GM21576 (cell line): ENCODE measurements at regions not wholly inside any gene's neighbourhood (a gene's known extent, or its start where the extent isn't known, plus 50 kb on each side); places are given as distances from the start of the nearest gene placed in this dataset.

ENCODE experiments used
- ATAC-seq: cut with Tn5 transposase; IDR thresholded peaks from one replicate; pipeline ENCODE4 v1.9.1; 2021; ENCODE audit warnings: mild to moderate bottlenecking, moderate library complexity; ENCODE audit not compliant: unreplicated experiment

DNA sequence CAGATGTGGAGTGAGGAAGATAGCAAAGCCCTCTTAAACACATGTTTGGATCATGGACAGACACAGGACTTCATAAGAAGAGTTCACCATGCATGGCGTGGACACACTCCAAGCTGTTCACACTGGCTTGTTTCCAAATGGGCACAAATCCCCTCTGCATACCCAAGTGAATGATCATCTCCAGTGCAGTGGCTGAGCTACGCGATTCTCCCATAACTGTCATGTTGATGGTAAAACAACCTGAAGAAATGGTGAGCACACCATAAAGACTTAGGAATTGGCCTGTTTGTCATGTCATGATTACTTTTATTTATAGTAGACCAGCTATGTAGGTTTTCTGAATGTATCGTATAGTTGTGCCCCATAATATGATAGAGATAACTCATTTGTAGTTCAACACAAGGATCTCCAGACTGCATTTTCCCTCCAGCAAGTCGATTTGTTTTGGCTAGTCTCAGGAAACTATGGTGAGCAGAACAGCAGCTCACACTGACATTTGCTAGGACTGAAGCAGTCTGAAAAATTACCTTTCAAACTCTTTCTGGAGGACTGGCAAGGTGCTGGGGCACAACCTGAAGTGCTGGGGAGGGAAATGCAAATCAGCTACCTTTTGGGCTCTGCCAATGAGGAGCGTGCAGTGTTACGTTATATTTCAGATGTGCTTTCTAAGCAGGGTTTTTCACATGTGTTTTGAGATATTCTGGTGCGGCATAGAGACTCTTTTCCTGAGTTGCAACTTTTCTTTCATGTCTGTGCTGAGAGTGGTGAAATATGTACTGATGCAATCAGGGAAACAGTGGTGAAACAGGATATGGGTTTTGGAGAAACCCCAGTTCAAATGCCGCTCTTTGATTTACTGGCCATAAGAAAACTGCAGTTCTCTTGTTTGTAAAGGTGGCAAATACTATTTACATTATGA is 629.6 kb upstream of the DPP6 start:
- ATAC-seq, result no peak

DNA sequence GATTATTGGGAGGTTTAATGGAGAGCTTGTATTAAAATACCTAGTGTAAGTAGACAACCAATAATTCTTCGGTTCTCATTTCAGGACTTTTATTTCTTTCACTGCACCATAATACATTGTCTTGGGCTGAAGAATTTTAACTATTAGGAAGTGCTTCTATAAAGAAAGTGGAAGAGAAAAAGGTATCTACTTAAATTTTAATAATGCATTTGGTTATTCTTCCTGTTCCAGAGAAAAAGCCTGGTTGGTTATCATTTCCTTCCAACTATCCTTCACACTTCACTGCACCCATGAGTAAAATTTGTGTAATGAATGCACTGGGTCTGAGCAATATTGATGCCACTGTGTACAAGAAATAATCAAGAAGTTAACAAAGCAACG is 629.0 kb upstream of the DPP6 start:
- no peak for ATAC-seq

DNA sequence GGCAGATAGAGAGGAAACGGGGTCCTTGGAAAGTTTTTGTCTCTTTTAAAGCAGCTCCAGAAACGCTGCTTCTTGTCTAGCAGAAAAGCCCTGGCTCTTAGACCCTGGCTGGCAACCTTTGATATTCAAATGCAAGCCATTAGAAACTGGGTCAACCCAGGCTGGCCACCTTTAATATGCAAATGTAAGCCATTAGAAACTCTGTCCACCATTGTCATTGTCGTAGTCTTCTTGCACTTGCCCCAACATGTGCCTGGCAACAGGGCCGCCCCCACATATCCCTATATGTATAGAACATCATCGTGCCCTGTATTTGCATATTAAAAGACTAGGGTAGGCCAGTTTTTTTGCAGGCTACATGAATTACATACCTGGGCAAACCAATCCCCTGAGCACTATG is 621.3 kb upstream of the DPP6 start:
- no peak for ATAC-seq

DNA sequence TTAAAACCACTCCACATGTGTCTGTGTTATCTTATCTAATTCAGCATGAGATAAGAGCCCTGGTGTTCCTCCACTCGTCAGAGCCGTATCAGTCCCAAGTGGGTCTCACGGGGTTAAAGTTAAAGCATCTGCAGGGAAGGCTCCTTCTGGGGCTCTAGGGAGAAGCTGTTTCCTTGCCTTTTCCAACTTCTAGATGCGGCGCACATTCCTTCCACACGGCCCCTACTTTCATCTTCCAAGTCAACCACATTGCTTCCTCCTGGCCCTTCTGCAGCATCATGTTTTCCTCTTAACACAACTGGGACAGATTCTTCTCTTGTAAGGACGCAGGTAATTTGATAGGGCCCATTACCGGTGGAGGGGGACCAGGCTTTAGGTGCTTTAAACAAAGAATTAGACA is 620.1 kb upstream of the DPP6 start:
- no peak for ATAC-seq

DNA sequence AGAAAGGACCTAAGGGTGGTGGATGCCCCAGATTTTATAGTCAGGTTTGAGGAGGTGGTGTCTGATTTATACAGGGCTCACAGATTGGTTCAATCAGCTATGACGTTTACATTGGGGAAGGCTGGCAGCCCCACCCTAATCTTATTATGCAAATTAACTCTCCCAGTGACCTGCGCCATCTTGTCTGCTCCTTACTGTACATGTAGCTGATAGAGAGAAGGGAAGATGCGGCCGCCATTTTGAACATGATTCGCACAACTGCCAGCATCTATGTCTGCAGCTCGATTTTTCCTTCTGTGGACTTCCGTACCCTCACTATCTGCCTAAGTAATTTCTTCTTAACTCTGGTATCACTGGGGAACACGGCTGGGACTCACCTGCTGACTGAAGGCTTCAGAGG is 619.0 kb upstream of the DPP6 start:
- no peak for ATAC-seq

DNA sequence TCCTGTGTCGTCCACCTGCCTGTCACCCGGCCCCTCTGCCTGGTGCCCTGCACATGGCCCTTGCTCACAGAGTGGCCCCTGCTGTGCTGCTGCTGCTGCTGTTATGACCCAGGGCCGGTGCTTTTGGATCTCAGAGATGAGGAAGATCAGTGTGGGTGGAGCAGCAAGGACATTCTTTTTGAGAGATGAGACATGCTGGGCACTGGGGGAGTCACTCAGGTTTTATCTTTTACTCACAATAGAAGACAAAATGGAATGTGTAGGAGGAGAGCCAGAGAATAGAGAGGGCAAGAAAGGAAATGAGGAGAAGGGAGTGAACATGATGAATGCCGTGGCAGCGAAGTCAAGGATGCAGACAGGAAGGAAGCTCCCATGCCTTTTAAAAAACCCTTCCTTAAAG is 611.5 kb upstream of the DPP6 start:
- no peak for ATAC-seq

GRCh38 chr7:153443032-153443701 is 609.0 kb upstream of the DPP6 start:
- no peak for ATAC-seq

DNA sequence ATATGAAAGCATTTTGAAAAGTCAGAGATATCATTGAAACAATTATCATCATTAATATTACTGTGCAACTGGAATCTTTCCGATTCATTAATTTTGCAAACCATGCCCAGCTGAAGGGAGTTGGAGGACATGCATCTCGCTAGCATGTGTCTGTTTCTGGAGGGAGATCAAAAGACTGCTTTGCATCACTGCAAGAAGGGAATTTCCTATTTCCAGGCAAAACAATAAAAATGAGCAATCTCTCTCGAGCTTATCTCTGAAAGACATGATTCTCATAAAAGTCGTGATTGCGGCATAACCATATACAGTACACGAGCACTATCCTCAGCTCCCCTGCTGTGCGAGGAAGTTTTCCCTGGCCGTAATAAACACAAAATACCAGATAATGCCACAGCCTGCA is 607.6 kb upstream of the DPP6 start:
- no peak for ATAC-seq

DNA sequence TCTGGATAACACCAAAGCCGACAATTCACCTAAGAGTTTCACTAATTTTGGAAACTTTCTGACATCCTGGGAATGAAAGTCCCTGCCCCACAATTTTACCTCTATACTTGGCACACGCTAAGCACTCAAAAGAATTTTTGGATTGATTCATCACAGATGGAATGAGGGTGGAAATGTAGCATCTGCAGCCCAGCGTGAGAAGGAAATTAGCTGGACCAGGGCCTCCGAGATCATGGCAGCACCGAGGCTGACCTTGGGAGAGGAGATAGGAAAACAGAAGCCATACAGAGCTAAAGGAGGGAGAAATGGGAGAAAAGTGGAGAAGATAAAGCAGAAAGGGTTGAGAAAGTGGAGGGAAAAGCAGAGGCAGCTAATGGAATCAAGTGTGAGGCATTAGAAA is 606.6 kb upstream of the DPP6 start:
- ATAC-seq, result no peak

GRCh38 chr7:153446490-153446889 is 605.7 kb upstream of the DPP6 start:
- ATAC-seq, result no peak

- ATAC-seq, result no peak
These were observed 605.2 kb upstream of the DPP6 start for GRCh38 chr7:153447011-153447410.

DNA sequence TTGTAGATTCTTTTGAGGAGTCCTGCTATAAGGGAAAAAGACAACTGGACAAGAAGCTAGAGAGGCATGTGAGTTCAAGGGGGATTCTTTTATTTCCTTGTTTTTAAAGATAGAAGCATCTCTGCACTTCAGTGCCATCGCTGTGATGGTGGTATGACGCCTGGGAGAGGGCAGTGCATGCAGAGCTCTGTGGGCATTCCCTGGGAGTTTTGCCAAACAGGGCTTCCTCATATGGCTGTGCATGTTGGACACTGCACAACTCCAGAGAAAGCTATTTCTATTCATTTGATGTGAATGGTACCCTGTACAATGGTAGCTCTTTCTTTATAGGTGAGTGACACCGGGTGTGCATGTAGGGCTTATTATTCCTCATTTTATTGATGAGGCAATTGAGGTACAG is 599.5 kb upstream of the DPP6 start:
- ATAC-seq, result no peak

- ATAC-seq, result no peak
These were observed 597.9 kb upstream of the DPP6 start for GRCh38 chr7:153454306-153454705.

DNA sequence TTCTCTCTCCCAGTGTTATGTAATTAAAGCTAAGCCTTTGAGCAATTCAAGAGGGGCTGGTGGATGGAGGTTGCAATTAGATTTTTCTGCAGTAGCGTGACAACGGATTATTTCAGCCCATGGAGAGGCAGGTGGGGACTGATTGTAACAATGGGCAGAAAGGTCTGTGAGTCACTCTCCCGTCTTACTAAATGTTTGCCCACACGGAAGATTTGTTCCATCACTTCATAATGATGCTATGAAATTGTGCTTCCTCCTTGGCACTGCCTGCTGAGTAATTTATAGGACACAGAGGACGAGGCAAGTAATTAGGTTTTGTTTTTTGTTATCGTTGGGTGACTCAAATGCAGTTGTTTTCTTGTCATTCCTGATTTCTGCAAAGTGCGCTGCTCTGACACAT is 594.5 kb upstream of the DPP6 start:
- ATAC-seq, result no peak

DNA sequence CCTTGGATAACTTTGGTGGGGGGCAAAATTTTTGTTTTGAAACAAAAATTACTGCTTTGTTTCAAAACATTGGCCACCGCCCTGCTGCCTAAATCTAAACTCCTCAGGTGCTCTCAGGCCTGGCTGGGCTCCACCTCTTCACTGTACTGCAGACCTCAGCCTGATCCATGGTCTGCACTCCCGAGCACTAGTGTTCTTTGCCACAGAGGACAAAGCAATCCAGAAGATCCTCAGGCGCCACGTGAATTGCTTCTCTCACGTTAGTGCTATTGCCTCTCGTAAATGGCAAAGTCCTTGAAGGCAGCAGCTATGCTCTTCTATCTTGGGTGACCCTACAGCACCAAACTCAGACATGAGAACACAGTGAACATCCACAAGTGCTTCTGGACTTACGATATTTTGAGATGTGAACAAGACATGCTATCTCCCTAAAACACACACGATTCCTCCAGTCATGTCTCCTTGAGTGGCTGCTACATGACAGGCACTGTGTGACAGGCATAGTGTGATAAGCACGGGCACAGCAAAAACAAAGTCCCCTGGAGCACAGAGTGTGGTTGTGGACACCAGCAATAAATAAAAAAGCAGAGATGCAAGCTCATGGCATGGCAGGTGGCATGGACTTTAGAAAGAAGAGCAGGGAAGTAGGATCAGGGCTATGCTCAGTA is 582.1 kb upstream of the DPP6 start:
- no peak for ATAC-seq

DNA sequence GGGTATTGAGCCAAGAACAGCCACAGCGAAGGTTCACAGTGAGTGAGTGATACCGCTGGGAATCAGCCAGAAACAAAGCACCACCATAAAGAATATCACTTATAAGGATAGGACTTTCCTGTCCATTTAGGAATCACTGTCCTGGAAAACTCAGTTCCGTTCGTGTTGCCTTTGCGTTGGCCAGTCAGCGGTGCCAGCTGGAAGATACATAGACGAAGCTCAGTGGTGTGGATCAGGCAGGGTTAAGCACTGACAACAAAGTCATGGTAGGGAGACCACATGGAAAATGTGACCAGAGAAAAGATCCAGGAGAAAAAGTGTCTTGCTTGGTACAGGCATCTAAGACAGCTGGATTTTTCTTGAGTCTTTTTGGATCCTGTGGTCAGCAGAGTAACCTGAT is 579.7 kb upstream of the DPP6 start:
- ATAC-seq, result no peak

GRCh38 chr7:153473185-153473584 is 579.0 kb upstream of the DPP6 start:
- ATAC-seq, result no peak

- ATAC-seq, result no peak
These were observed 577.0 kb upstream of the DPP6 start for GRCh38 chr7:153475239-153475638.

DNA sequence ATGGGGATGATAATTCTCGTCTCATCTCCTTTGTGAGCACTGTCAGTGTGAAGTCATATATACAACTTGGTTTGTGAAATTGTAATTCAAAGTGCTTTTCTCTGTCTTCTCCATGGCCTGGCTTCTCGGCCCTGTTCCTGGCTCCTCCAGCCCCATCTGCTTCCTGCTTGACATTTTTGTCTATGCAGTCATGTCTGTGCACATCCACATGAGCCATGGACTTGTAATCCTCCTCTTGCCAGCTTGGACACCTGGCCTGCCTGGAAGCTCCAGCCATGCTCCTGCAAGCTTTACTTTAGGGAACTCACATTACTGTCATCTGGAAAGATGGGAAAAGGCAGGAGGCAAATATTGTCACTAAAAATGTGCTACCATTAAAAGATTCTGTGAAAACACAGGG is 576.0 kb upstream of the DPP6 start:
- no peak for ATAC-seq

DNA sequence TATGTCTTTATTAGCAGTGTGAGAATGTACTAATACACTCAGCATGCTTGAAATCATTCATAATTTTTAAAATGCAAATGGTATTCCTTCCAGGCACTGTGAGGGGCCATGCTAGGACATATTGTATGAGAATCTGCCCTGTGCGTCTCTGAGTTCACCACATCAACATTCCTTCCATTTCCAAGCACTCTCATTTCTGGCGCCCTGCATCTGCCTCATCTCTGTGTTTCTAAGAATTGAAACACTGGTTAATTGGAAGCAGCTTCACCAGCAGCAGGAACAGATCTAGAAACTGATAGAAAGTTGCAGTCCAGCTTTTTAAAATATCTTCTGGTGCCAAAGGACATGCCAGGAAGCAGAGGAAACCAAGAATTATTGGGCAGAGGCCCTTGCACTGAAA is 555.9 kb upstream of the DPP6 start:
- no peak for ATAC-seq

- no peak for ATAC-seq
These were observed 549.1 kb upstream of the DPP6 start for GRCh38 chr7:153503093-153503492.
